Islet of Langerhans (tissue), 1 donor: ENCODE measurements at regions not wholly inside any gene's neighbourhood (a gene's known extent, or its start where the extent isn't known, plus 50 kb on each side); places are given as distances from the start of the nearest gene placed in this dataset.
"Not testable (repeated sequence)": the region's sequence is repeated elsewhere in the genome, so short reads cannot be mapped to it uniquely, and the experiment has no call there.

Source experiments
- FAIRE-seq: peaks from one replicate; lab custom pipeline; 2011; peaks lifted over from hg19 to GRCh38; lab: Jason Lieb, UNC

GRCh38 chr3:77707281-77707680 lies 667.4 kb downstream of the ROBO2 start:
- FAIRE-seq, result no peak

GRCh38 chr3:77709155-77709554 lies 669.3 kb downstream of the ROBO2 start:
- FAIRE-seq, result no peak

GRCh38 chr3:77718311-77718710 lies 678.4 kb downstream of the ROBO2 start:
- FAIRE-seq, result no peak

GRCh38 chr3:77720460-77720971 lies 680.6 kb downstream of the ROBO2 start:
- FAIRE-seq, result no peak

- FAIRE-seq, result no peak
Observed at GRCh38 chr3:77726517-77726916, 686.6 kb downstream of the ROBO2 start.

GRCh38 chr3:77746048-77746447 lies 706.1 kb downstream of the ROBO2 start:
- FAIRE-seq, result no peak

GRCh38 chr3:77746892-77747291 lies 707.0 kb downstream of the ROBO2 start:
- no peak for FAIRE-seq

GRCh38 chr3:77756397-77756975 lies 716.6 kb downstream of the ROBO2 start:
- not testable (repeated sequence) for FAIRE-seq

GRCh38 chr3:77772459-77772858 lies 732.6 kb downstream of the ROBO2 start:
- no peak for FAIRE-seq

GRCh38 chr3:77773084-77773483 lies 733.2 kb downstream of the ROBO2 start:
- no peak for FAIRE-seq

- no peak for FAIRE-seq
Observed at GRCh38 chr3:77780278-77780996, 740.5 kb downstream of the ROBO2 start.

- FAIRE-seq, result no peak
Observed at GRCh38 chr3:77786216-77786615, 746.3 kb downstream of the ROBO2 start.

- FAIRE-seq, result no peak
Observed at GRCh38 chr3:77795013-77795412, 755.1 kb downstream of the ROBO2 start.

- no peak for FAIRE-seq
Observed at GRCh38 chr3:77799278-77799677, 759.4 kb downstream of the ROBO2 start.

- no peak for FAIRE-seq
Observed at GRCh38 chr3:77800893-77801292, 761.0 kb downstream of the ROBO2 start.

GRCh38 chr3:77807312-77807711 lies 767.4 kb downstream of the ROBO2 start:
- no peak for FAIRE-seq

- no peak for FAIRE-seq
Observed at GRCh38 chr3:77814845-77815244, 774.9 kb downstream of the ROBO2 start.

- no peak for FAIRE-seq
Observed at GRCh38 chr3:77815467-77815866, 775.6 kb downstream of the ROBO2 start.

- FAIRE-seq, result no peak
Observed at GRCh38 chr3:77816366-77816765, 776.5 kb downstream of the ROBO2 start.

- FAIRE-seq, result no peak
Observed at GRCh38 chr3:77825001-77825827, 785.3 kb downstream of the ROBO2 start.

GRCh38 chr3:77835921-77836320 lies 796.0 kb downstream of the ROBO2 start:
- FAIRE-seq, result no peak

GRCh38 chr3:77837456-77838025 lies 797.6 kb downstream of the ROBO2 start:
- no peak for FAIRE-seq

GRCh38 chr3:77859156-77859555 lies 819.3 kb downstream of the ROBO2 start:
- FAIRE-seq, result no peak
